NCI-H226 (cell line): ENCODE measurements at regions not wholly inside any gene's neighbourhood (a gene's known extent, or its start where the extent isn't known, plus 50 kb on each side); places are given as distances from the start of the nearest gene placed in this dataset.
A peak's percentile ranks its signal among the peaks of the same experiment; 100 is the strongest.
"Not testable (repeated sequence)": the region's sequence is repeated elsewhere in the genome, so short reads cannot be mapped to it uniquely, and the experiment has no call there.

ENCODE experiments used
- DNase-seq: peaks from one replicate; pipeline ENCODE4 v3.0.0-alpha.2; 2015

- DNase-seq: no peak
Observed at GRCh38 chr16:14002416-14002990, 68.6 kb upstream of the MRTFB start.

GRCh38 chr16:14003074-14003570 is 68.0 kb upstream of the MRTFB start:
- DNase-seq: peak; percentile 9

GRCh38 chr16:14004031-14004728 is 66.9 kb upstream of the MRTFB start:
- DNase-seq: no peak

- no peak for DNase-seq
Observed at GRCh38 chr16:14004729-14005315, 66.3 kb upstream of the MRTFB start.

GRCh38 chr16:14005335-14005734 is 65.8 kb upstream of the MRTFB start:
- no peak for DNase-seq

GRCh38 chr16:14007450-14007849 is 63.7 kb upstream of the MRTFB start:
- peak; percentile 41 for DNase-seq

GRCh38 chr16:14011001-14011400 is 60.1 kb upstream of the MRTFB start:
- DNase-seq: no peak

- no peak for DNase-seq
Observed at GRCh38 chr16:14011846-14012245, 59.3 kb upstream of the MRTFB start.

GRCh38 chr16:14013145-14013570 is 58.0 kb upstream of the MRTFB start:
- no peak for DNase-seq

- DNase-seq: no peak
Observed at GRCh38 chr16:14013571-14014283, 57.4 kb upstream of the MRTFB start.

- DNase-seq: no peak
Observed at GRCh38 chr16:14014284-14014625, 56.9 kb upstream of the MRTFB start.

GRCh38 chr16:14015033-14015432 is 56.1 kb upstream of the MRTFB start:
- DNase-seq: no peak

- DNase-seq: no peak
Observed at GRCh38 chr16:14015461-14015860, 55.7 kb upstream of the MRTFB start.

- DNase-seq: no peak
Observed at GRCh38 chr16:14015948-14016347, 55.2 kb upstream of the MRTFB start.

GRCh38 chr16:14016362-14016761 is 54.8 kb upstream of the MRTFB start:
- DNase-seq: not testable (repeated sequence)

GRCh38 chr16:14017886-14018285 is 53.2 kb upstream of the MRTFB start:
- DNase-seq: no peak

GRCh38 chr16:14018851-14019250 is 52.3 kb upstream of the MRTFB start:
- DNase-seq: no peak

GRCh38 chr16:14020141-14020540 is 51.0 kb upstream of the MRTFB start:
- no peak for DNase-seq
